ENCODE measurements at regions not wholly inside any gene's neighbourhood (a gene's known extent, or its start where the extent isn't known, plus 50 kb on each side); places are given as distances from the start of the nearest gene placed in this dataset.

GRCh38 chr2:180314086-180314485 lies 307.0 kb upstream of the CWC22 start:
- no peak for TF ChIP-seq CTCF (conservative IDR thresholded peaks at IDR 0.05; ENCODE audit: low read depth)
- no peak overlapping the region for H3K27ac ChIP-seq
- DNase-seq (ENCODE audit: low spot score): no peak
- CTCF ChIA-PET: no interaction called here
- POLR2A ChIA-PET (ENCODE audit: low non-redundant PET): no interaction called here

GRCh38 chr2:180312542-180312941 lies 305.4 kb upstream of the CWC22 start:
- ChIA-PET CTCF (no interaction called here), POLR2A (ENCODE audit: low non-redundant PET) (no interaction called here)
- no peak for DNase-seq (ENCODE audit: low spot score)
- TF ChIP-seq CTCF (conservative IDR thresholded peaks at IDR 0.05; ENCODE audit: low read depth): no peak
- no peak overlapping the region for H3K27ac ChIP-seq

GRCh38 chr2:180307096-180307495 lies 300.0 kb upstream of the CWC22 start:
- DNase-seq (ENCODE audit: low spot score): no peak
- no peak for TF ChIP-seq CTCF (conservative IDR thresholded peaks at IDR 0.05; ENCODE audit: low read depth)
- ChIA-PET POLR2A (ENCODE audit: low non-redundant PET) (no interaction called here), CTCF (no interaction called here)
- no peak overlapping the region for H3K27ac ChIP-seq

GRCh38 chr2:180306346-180306745 lies 299.2 kb upstream of the CWC22 start:
- ChIA-PET CTCF (no interaction called here), POLR2A (ENCODE audit: low non-redundant PET) (no interaction called here)
- DNase-seq (ENCODE audit: low spot score): no peak
- H3K27ac ChIP-seq: no peak overlapping the region
- TF ChIP-seq CTCF (conservative IDR thresholded peaks at IDR 0.05; ENCODE audit: low read depth): no peak

GRCh38 chr2:180291552-180292421 lies 284.7 kb upstream of the CWC22 start:
- peak; percentile 31 for DNase-seq (ENCODE audit: low spot score)
- ChIA-PET POLR2A (ENCODE audit: low non-redundant PET) (no interaction called here), CTCF (no interaction called here)
- no peak for TF ChIP-seq CTCF (conservative IDR thresholded peaks at IDR 0.05; ENCODE audit: low read depth)
- no peak overlapping the region for H3K27ac ChIP-seq

GRCh38 chr2:180291060-180291459 lies 284.0 kb upstream of the CWC22 start:
- peak; percentile 29 for DNase-seq (ENCODE audit: low spot score)
- TF ChIP-seq CTCF (conservative IDR thresholded peaks at IDR 0.05; ENCODE audit: low read depth): no peak
- no peak overlapping the region for H3K27ac ChIP-seq
- ChIA-PET POLR2A (ENCODE audit: low non-redundant PET) (no interaction called here), CTCF (no interaction called here)
